ENCODE measurements at regions not wholly inside any gene's neighbourhood (a gene's known extent, or its start where the extent isn't known, plus 50 kb on each side); places are given as distances from the start of the nearest gene placed in this dataset.

DNA sequence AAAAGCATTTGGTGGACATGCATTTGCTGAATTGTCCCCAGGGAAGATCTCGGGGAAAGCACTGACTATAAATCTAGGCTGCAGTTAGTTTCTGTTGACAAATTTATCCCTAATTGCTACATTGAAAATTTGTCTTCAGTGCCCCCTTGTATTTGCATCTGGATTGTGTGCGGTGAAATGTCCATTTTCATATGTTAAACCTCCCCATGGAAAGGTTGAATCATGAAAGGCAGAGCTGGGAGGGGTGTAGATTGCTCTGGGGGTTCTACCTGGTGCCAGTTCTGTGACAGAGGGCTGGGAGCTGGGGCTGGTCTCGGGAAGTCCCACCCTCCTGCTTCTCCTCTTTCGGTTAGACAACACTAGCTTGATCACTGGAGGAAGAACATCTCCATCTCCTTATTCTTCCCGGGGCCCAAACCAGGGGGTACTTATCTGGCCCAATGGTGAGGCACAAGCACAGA lies 101.9 kb downstream of the GADD45G start (continued):
- TF ChIP-seq, protein P1, sequence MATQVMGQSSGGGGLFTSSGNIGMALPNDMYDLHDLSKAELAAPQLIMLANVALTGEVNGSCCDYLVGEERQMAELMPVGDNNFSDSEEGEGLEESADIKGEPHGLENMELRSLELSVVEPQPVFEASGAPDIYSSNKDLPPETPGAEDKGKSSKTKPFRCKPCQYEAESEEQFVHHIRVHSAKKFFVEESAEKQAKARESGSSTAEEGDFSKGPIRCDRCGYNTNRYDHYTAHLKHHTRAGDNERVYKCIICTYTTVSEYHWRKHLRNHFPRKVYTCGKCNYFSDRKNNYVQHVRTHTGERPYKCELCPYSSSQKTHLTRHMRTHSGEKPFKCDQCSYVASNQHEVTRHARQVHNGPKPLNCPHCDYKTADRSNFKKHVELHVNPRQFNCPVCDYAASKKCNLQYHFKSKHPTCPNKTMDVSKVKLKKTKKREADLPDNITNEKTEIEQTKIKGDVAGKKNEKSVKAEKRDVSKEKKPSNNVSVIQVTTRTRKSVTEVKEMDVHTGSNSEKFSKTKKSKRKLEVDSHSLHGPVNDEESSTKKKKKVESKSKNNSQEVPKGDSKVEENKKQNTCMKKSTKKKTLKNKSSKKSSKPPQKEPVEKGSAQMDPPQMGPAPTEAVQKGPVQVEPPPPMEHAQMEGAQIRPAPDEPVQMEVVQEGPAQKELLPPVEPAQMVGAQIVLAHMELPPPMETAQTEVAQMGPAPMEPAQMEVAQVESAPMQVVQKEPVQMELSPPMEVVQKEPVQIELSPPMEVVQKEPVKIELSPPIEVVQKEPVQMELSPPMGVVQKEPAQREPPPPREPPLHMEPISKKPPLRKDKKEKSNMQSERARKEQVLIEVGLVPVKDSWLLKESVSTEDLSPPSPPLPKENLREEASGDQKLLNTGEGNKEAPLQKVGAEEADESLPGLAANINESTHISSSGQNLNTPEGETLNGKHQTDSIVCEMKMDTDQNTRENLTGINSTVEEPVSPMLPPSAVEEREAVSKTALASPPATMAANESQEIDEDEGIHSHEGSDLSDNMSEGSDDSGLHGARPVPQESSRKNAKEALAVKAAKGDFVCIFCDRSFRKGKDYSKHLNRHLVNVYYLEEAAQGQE (IDR thresholded peaks at IDR 0.05; ENCODE audit: unreplicated experiment) = no peak
- TF ChIP-seq ETS1 (IDR thresholded peaks at IDR 0.05) (no peak), CREB1 (CRISPR knock-in tag; IDR thresholded peaks at IDR 0.05; ENCODE audit: low read depth) (no peak), CTCF (conservative IDR thresholded peaks at IDR 0.05; ENCODE audit: low read depth in 2 of 2) (no peak), POLR2AphosphoS5 (IDR thresholded peaks at IDR 0.05; ENCODE audit: low read depth) (no peak), STAT1 (IDR thresholded peaks at IDR 0.05; ENCODE audit: unreplicated experiment) (no peak)

GRCh38 chr9:89710697-89711096 lies 105.9 kb downstream of the GADD45G start:
- Histone ChIP-seq H3F3A (replicated peaks; ENCODE audit: low read depth) (no peaks in the 10 kb centered on the region), H3K79me2 (replicated peaks; ENCODE audit: insufficient read depth) (no peaks in the 10 kb centered on the region), H3K9me2 (ENCODE audit: insufficient read depth) (0 out of 2 replicates have a peak, but pooled peaks cover 3% of the 10 kb centered on the region), H3K36me3 (ENCODE audit: insufficient read depth) (no peaks in the 10 kb centered on the region), H3K4me3 (no peak overlapping the region), H3K4me2 (no peak overlapping the region), H2AFZ (no peak overlapping the region), H3K27ac (ENCODE audit: low read depth) (no peak overlapping the region), H4K20me1 (replicated peaks; ENCODE audit: insufficient read depth) (no peaks in the 10 kb centered on the region), H3K4me1 (ENCODE audit: insufficient read depth) (peaks cover 5% of the 10 kb centered on the region), H3K27me3 (ENCODE audit: insufficient read depth) (no peaks in the 10 kb centered on the region)
- H3K27ac Mint-ChIP-seq = no peak overlapping the region
- ATAC-seq = no peak
- no peaks in the 10 kb centered on the region; the same call in 2 of the 3 replicates for H3K36me3 Mint-ChIP-seq (ENCODE audit: low read depth)
- DNase-seq (ENCODE audit: low spot score) = no peak
- peaks cover 9% of the 10 kb centered on the region for H3K4me1 Mint-ChIP-seq
- H3K27me3 Mint-ChIP-seq (ENCODE audit: insufficient read depth, low read depth, poor library complexity) = no peaks in the 10 kb centered on the region
- no peak overlapping the region for H3K4me3 Mint-ChIP-seq
- H3K9me3 Mint-ChIP-seq = no peaks in the 10 kb centered on the region
- TF ChIP-seq ZNF331 (CRISPR knock-in tag; IDR thresholded peaks at IDR 0.05; ENCODE audit: low read depth) (no peak), EZH2phosphoT487 (IDR thresholded peaks at IDR 0.05; ENCODE audit: unreplicated experiment) (no peak), ETS1 (IDR thresholded peaks at IDR 0.05) (no peak), ZNF114 (CRISPR knock-in tag; IDR thresholded peaks at IDR 0.05) (no peak), NANOG (IDR thresholded peaks at IDR 0.05; ENCODE audit: borderline replicate concordance) (no peak), EZH2 (IDR thresholded peaks at IDR 0.05; ENCODE audit: low read depth, unreplicated experiment) (no peak), POLR2AphosphoS5 (IDR thresholded peaks at IDR 0.05; ENCODE audit: low read depth) (no peak)
- TF ChIP-seq, protein P2, sequence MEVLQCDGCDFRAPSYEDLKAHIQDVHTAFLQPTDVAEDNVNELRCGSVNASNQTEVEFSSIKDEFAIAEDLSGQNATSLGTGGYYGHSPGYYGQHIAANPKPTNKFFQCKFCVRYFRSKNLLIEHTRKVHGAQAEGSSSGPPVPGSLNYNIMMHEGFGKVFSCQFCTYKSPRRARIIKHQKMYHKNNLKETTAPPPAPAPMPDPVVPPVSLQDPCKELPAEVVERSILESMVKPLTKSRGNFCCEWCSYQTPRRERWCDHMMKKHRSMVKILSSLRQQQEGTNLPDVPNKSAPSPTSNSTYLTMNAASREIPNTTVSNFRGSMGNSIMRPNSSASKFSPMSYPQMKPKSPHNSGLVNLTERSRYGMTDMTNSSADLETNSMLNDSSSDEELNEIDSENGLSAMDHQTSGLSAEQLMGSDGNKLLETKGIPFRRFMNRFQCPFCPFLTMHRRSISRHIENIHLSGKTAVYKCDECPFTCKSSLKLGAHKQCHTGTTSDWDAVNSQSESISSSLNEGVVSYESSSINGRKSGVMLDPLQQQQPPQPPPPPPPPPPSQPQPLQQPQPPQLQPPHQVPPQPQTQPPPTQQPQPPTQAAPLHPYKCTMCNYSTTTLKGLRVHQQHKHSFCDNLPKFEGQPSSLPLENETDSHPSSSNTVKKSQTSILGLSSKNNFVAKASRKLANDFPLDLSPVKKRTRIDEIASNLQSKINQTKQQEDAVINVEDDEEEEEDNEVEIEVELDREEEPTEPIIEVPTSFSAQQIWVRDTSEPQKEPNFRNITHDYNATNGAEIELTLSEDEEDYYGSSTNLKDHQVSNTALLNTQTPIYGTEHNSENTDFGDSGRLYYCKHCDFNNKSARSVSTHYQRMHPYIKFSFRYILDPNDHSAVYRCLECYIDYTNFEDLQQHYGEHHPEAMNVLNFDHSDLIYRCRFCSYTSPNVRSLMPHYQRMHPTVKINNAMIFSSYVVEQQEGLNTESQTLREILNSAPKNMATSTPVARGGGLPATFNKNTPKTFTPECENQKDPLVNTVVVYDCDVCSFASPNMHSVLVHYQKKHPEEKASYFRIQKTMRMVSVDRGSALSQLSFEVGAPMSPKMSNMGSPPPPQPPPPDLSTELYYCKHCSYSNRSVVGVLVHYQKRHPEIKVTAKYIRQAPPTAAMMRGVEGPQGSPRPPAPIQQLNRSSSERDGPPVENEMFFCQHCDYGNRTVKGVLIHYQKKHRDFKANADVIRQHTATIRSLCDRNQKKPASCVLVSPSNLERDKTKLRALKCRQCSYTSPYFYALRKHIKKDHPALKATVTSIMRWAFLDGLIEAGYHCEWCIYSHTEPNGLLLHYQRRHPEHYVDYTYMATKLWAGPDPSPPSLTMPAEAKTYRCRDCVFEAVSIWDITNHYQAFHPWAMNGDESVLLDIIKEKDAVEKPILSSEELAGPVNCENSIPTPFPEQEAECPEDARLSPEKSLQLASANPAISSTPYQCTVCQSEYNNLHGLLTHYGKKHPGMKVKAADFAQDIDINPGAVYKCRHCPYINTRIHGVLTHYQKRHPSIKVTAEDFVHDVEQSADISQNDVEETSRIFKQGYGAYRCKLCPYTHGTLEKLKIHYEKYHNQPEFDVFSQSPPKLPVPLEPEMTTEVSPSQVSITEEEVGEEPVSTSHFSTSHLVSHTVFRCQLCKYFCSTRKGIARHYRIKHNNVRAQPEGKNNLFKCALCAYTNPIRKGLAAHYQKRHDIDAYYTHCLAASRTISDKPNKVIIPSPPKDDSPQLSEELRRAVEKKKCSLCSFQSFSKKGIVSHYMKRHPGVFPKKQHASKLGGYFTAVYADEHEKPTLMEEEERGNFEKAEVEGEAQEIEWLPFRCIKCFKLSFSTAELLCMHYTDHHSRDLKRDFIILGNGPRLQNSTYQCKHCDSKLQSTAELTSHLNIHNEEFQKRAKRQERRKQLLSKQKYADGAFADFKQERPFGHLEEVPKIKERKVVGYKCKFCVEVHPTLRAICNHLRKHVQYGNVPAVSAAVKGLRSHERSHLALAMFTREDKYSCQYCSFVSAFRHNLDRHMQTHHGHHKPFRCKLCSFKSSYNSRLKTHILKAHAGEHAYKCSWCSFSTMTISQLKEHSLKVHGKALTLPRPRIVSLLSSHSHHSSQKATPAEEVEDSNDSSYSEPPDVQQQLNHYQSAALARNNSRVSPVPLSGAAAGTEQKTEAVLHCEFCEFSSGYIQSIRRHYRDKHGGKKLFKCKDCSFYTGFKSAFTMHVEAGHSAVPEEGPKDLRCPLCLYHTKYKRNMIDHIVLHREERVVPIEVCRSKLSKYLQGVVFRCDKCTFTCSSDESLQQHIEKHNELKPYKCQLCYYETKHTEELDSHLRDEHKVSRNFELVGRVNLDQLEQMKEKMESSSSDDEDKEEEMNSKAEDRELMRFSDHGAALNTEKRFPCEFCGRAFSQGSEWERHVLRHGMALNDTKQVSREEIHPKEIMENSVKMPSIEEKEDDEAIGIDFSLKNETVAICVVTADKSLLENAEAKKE (CRISPR knock-in tag; IDR thresholded peaks at IDR 0.05) = no peak

Measured in GM23338 (cell line).